ENCODE measurements at regions not wholly inside any gene's neighbourhood (a gene's known extent, or its start where the extent isn't known, plus 50 kb on each side); places are given as distances from the start of the nearest gene placed in this dataset.

GRCh38 chr14:97021001-97021400, 223.8 kb downstream of the VRK1 start:
- no peak overlapping the region for H3K4me2 ChIP-seq (ENCODE audit: low read length)
- H3K27ac Mint-ChIP-seq (ENCODE audit: unreplicated experiment): no peak overlapping the region
- no peak overlapping the region for H2AFZ ChIP-seq (ENCODE audit: low read depth, low read length)
- peaks cover 2% of the 10 kb centered on the region for H3K9me3 ChIP-seq (ENCODE audit: insufficient read depth, low read depth, low read length)
- peaks cover 15% of the 10 kb centered on the region for H3K27me3 Mint-ChIP-seq (ENCODE audit: low read depth, unreplicated experiment)
- H3K9ac ChIP-seq (ENCODE audit: low read length): no peak overlapping the region
- no peaks in the 10 kb centered on the region for H3K79me2 ChIP-seq (ENCODE audit: insufficient read depth, low read length)
- DNase-seq (ENCODE audit: low read depth): no peak
- H3K27me3 ChIP-seq (ENCODE audit: insufficient read depth, low read length): no peaks in the 10 kb centered on the region
- no peak overlapping the region for H3K27ac ChIP-seq (ENCODE audit: low read depth, low read length)
- H3K4me3 Mint-ChIP-seq (ENCODE audit: unreplicated experiment): no peak overlapping the region
- no peaks in the 10 kb centered on the region for H3K36me3 Mint-ChIP-seq (ENCODE audit: low read depth, unreplicated experiment)
- TF ChIP-seq EZH2 (IDR thresholded peaks at IDR 0.05; ENCODE audit: insufficient read depth, low read length): no peak
- TF ChIP-seq, protein P1, sequence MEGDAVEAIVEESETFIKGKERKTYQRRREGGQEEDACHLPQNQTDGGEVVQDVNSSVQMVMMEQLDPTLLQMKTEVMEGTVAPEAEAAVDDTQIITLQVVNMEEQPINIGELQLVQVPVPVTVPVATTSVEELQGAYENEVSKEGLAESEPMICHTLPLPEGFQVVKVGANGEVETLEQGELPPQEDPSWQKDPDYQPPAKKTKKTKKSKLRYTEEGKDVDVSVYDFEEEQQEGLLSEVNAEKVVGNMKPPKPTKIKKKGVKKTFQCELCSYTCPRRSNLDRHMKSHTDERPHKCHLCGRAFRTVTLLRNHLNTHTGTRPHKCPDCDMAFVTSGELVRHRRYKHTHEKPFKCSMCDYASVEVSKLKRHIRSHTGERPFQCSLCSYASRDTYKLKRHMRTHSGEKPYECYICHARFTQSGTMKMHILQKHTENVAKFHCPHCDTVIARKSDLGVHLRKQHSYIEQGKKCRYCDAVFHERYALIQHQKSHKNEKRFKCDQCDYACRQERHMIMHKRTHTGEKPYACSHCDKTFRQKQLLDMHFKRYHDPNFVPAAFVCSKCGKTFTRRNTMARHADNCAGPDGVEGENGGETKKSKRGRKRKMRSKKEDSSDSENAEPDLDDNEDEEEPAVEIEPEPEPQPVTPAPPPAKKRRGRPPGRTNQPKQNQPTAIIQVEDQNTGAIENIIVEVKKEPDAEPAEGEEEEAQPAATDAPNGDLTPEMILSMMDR (IDR thresholded peaks at IDR 0.05; ENCODE audit: insufficient read depth, low read depth, low read length): no peak
- FAIRE-seq: no peak
- no peaks in the 10 kb centered on the region for H3K4me1 Mint-ChIP-seq (ENCODE audit: low read depth, unreplicated experiment)
- no peaks in the 10 kb centered on the region for H3K36me3 ChIP-seq (ENCODE audit: insufficient read depth, low read length)
- no peaks in the 10 kb centered on the region for H3K4me1 ChIP-seq (ENCODE audit: insufficient read depth, low read length)
- no peak overlapping the region for H3K4me3 ChIP-seq (ENCODE audit: insufficient read depth, low read depth, low read length)
- no peaks in the 10 kb centered on the region for H4K20me1 ChIP-seq (ENCODE audit: insufficient read depth, low read length)
- H3K9me3 Mint-ChIP-seq (ENCODE audit: unreplicated experiment): peaks cover 5% of the 10 kb centered on the region

- Mint-ChIP-seq H3K36me3 (ENCODE audit: low read depth, unreplicated experiment) (no peaks in the 10 kb centered on the region), H3K27ac (ENCODE audit: unreplicated experiment) (no peak overlapping the region), H3K27me3 (ENCODE audit: low read depth, unreplicated experiment) (peaks cover 18% of the 10 kb centered on the region), H3K4me1 (ENCODE audit: low read depth, unreplicated experiment) (no peaks in the 10 kb centered on the region), H3K4me3 (ENCODE audit: unreplicated experiment) (no peak overlapping the region), H3K9me3 (ENCODE audit: unreplicated experiment) (peaks cover 5% of the 10 kb centered on the region)
- Histone ChIP-seq H3K27ac (ENCODE audit: low read depth, low read length) (no peak overlapping the region), H3K36me3 (ENCODE audit: insufficient read depth, low read length) (no peaks in the 10 kb centered on the region), H3K9me3 (ENCODE audit: insufficient read depth, low read depth, low read length) (peaks cover 2% of the 10 kb centered on the region), H3K4me1 (ENCODE audit: insufficient read depth, low read length) (no peaks in the 10 kb centered on the region), H3K27me3 (ENCODE audit: insufficient read depth, low read length) (no peaks in the 10 kb centered on the region), H4K20me1 (ENCODE audit: insufficient read depth, low read length) (no peaks in the 10 kb centered on the region), H3K4me2 (ENCODE audit: low read length) (no peak overlapping the region), H3K4me3 (ENCODE audit: insufficient read depth, low read depth, low read length) (no peak overlapping the region), H3K79me2 (ENCODE audit: insufficient read depth, low read length) (no peaks in the 10 kb centered on the region), H2AFZ (ENCODE audit: low read depth, low read length) (no peak overlapping the region), H3K9ac (ENCODE audit: low read length) (no peak overlapping the region)
- TF ChIP-seq, protein P1 (IDR thresholded peaks at IDR 0.05; ENCODE audit: insufficient read depth, low read depth, low read length): no peak
- no peak for TF ChIP-seq EZH2 (IDR thresholded peaks at IDR 0.05; ENCODE audit: insufficient read depth, low read length)
- FAIRE-seq: no peak
- DNase-seq (ENCODE audit: low read depth): no peak
Observed at GRCh38 chr14:97021571-97022168, 224.5 kb downstream of the VRK1 start.

- Histone ChIP-seq H3K36me3 (ENCODE audit: insufficient read depth, low read length) (no peaks in the 10 kb centered on the region), H3K27me3 (ENCODE audit: insufficient read depth, low read length) (no peaks in the 10 kb centered on the region), H3K9ac (ENCODE audit: low read length) (no peak overlapping the region), H3K27ac (ENCODE audit: low read depth, low read length) (no peak overlapping the region), H3K4me2 (ENCODE audit: low read length) (no peak overlapping the region), H2AFZ (ENCODE audit: low read depth, low read length) (no peak overlapping the region), H3K79me2 (ENCODE audit: insufficient read depth, low read length) (no peaks in the 10 kb centered on the region), H4K20me1 (ENCODE audit: insufficient read depth, low read length) (no peaks in the 10 kb centered on the region), H3K4me1 (ENCODE audit: insufficient read depth, low read length) (no peaks in the 10 kb centered on the region), H3K4me3 (ENCODE audit: insufficient read depth, low read depth, low read length) (no peak overlapping the region), H3K9me3 (ENCODE audit: insufficient read depth, low read depth, low read length) (peaks cover 2% of the 10 kb centered on the region)
- no peak for TF ChIP-seq EZH2 (IDR thresholded peaks at IDR 0.05; ENCODE audit: insufficient read depth, low read length)
- TF ChIP-seq, protein P1 (IDR thresholded peaks at IDR 0.05; ENCODE audit: insufficient read depth, low read depth, low read length): no peak
- H3K27me3 Mint-ChIP-seq (ENCODE audit: low read depth, unreplicated experiment): peaks cover 17% of the 10 kb centered on the region
- H3K4me3 Mint-ChIP-seq (ENCODE audit: unreplicated experiment): no peak overlapping the region
- FAIRE-seq (no peak), DNase-seq (ENCODE audit: low read depth) (no peak)
- H3K36me3 Mint-ChIP-seq (ENCODE audit: low read depth, unreplicated experiment): no peaks in the 10 kb centered on the region
- no peak overlapping the region for H3K27ac Mint-ChIP-seq (ENCODE audit: unreplicated experiment)
- no peaks in the 10 kb centered on the region for H3K4me1 Mint-ChIP-seq (ENCODE audit: low read depth, unreplicated experiment)
- H3K9me3 Mint-ChIP-seq (ENCODE audit: unreplicated experiment): no peaks in the 10 kb centered on the region
Observed at GRCh38 chr14:97022741-97023140, 225.6 kb downstream of the VRK1 start.

Measured in astrocyte (in vitro differentiated cells and primary cell).